Neural progenitor cell (in vitro differentiated cells): ENCODE measurements at regions not wholly inside any gene's neighbourhood (a gene's known extent, or its start where the extent isn't known, plus 50 kb on each side); places are given as distances from the start of the nearest gene placed in this dataset.

Source experiments
- DNase-seq: peaks from one replicate; pipeline ENCODE4 v3.0.0-alpha.2; 2016; ENCODE audit warnings: low spot score
- H2AFZ ChIP-seq: fragments of 200-600 bp; sonication (generic); replicated peaks from 2 replicates; pipeline ENCODE4 v1.6.1; 2016; ENCODE audit warnings: antibody characterized with exemption
- H3F3A ChIP-seq: fragments of 200-600 bp; sonication (generic); 2 replicates; pipeline ENCODE4 v1.6.1; 2016; ENCODE audit warnings: antibody characterized with exemption, low read depth
- H3K27ac ChIP-seq: fragments of 200-600 bp; sonication (generic); 2 replicates; pipeline ENCODE4 v1.5.1; 2016; ENCODE audit warnings: mild to moderate bottlenecking
- H3K27me3 ChIP-seq: fragments of 200-600 bp; sonication (generic); 2 replicates; pipeline ENCODE4 v1.6.1; 2016; ENCODE audit warnings: mild to moderate bottlenecking, moderate library complexity
- H3K36me3 ChIP-seq: fragments of 200-600 bp; sonication (generic); 2 replicates; pipeline ENCODE4 v1.5.1; 2016
- H3K4me1 ChIP-seq: fragments of 200-600 bp; sonication (generic); 2 replicates; pipeline ENCODE4 v1.6.1; 2016; ENCODE audit warnings: mixed run types
- H3K4me2 ChIP-seq: fragments of 200-600 bp; sonication (generic); 2 replicates; pipeline ENCODE4 v1.6.1; 2016
- H3K4me3 ChIP-seq: fragments of 200-600 bp; sonication (generic); 2 replicates; pipeline ENCODE4 v1.5.1; 2016
- H3K79me2 ChIP-seq: fragments of 200-600 bp; sonication (generic); 2 replicates; pipeline ENCODE4 v1.6.1; 2016; ENCODE audit warnings: low read depth
- H3K9ac ChIP-seq: fragments of 200-600 bp; sonication (generic); 2 replicates; pipeline ENCODE4 v1.6.1; 2016
- H3K9me3 ChIP-seq: fragments of 200-600 bp; sonication (generic); 2 replicates; pipeline ENCODE4 v1.5.1; 2016; ENCODE audit warnings: low read depth
- H4K20me1 ChIP-seq: fragments of 200-600 bp; sonication (generic); 2 replicates; pipeline ENCODE4 v1.6.1; 2016; ENCODE audit warnings: low read depth
- H3K27ac Mint-ChIP-seq: 3 replicates; pipeline ENCODE4 v1.8.0; 2021; ENCODE audit warnings: mixed read lengths
- H3K27me3 Mint-ChIP-seq: 2 replicates; pipeline ENCODE4 v1.8.0; 2022; ENCODE audit warnings: low read depth, mild to moderate bottlenecking, inconsistent platforms, moderate library complexity, mixed read lengths; ENCODE audit not compliant: insufficient read depth
- H3K36me3 Mint-ChIP-seq: 3 replicates; pipeline ENCODE4 v1.8.0; 2021; ENCODE audit warnings: mixed read lengths
- H3K4me1 Mint-ChIP-seq: 3 replicates; pipeline ENCODE4 v1.8.0; 2021; ENCODE audit warnings: mixed read lengths
- H3K4me3 Mint-ChIP-seq: 3 replicates; pipeline ENCODE4 v1.8.0; 2021; ENCODE audit warnings: mild to moderate bottlenecking, moderate library complexity, mixed read lengths
- H3K9me3 Mint-ChIP-seq: 3 replicates; pipeline ENCODE4 v1.8.0; 2020; ENCODE audit warnings: mixed read lengths
- EZH2 ChIP-seq: fragments of 200-600 bp; sonication (generic); IDR thresholded peaks from 2 replicates; pipeline ENCODE4 v1.6.1; 2017; ENCODE audit warnings: antibody characterized with exemption, mild to moderate bottlenecking, moderate library complexity
- EZH2phosphoT487 ChIP-seq: fragments of 200-600 bp; sonication (generic); IDR thresholded peaks from 2 replicates; pipeline ENCODE4 v1.6.1; 2017; ENCODE audit warnings: antibody characterized with exemption
- TF ChIP-seq, protein P1 (sequence below): fragments of 200-600 bp; sonication (generic); IDR thresholded peaks from 2 replicates; pipeline ENCODE4 v1.5.1; 2017; ENCODE audit warnings: antibody characterized with exemption, mild to moderate bottlenecking

DNA sequence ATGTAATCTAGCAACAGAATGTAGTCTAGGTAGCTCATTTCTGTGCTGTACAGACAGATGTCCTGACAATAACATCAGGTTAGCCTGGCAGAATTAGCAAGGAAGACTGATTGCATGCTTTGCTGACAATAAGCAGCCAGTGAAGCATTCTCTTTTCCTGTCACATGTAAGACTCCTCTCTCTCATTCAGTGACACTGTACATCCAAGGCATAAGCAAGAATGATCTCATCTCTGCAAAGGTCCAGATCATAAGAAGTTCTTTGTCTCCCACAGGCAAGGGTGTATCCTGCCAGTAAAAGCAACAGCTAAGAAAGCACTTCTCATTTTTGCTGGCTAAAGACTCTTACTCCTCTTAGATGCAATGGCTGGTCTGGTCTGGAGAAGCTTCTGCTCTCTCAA, 861.8 kb downstream of the TAF11L14 start:
- H3K4me1 Mint-ChIP-seq: no peaks in the 10 kb centered on the region

DNA sequence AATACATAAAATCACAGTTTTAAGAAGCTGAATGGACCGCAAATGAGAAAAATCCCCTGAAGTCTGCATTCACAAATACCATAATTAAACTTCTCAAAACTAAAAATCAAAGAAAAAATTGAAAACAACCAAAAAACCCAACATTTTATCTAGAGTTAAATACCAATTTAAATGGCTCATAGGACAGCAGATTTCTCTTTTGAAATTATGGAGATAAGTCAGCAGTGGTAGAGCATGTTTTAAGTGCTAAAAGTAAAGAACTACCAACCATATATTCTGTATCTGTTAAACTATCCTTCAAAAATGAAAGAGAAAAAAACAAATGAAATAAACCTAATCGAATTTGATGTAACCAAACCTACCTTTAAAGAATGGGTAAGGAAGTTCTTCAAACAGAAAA, 862.8 kb downstream of the TAF11L14 start:
- no peaks in the 10 kb centered on the region for H3K36me3 ChIP-seq
- no peaks in the 10 kb centered on the region for H3K27me3 Mint-ChIP-seq
- H3K79me2 ChIP-seq: no peaks in the 10 kb centered on the region

More for the DNA sequence above, 861.8 kb downstream of the TAF11L14 start:
- no peak overlapping the region for H3K4me3 ChIP-seq
- no peaks in the 10 kb centered on the region for H3F3A ChIP-seq
- H4K20me1 ChIP-seq: no peaks in the 10 kb centered on the region
- H3K4me2 ChIP-seq: no peak overlapping the region
- no peaks in the 10 kb centered on the region for H3K9me3 ChIP-seq
- H3K27me3 Mint-ChIP-seq: no peaks in the 10 kb centered on the region
- no peak overlapping the region for H2AFZ ChIP-seq
- TF ChIP-seq, protein P1, sequence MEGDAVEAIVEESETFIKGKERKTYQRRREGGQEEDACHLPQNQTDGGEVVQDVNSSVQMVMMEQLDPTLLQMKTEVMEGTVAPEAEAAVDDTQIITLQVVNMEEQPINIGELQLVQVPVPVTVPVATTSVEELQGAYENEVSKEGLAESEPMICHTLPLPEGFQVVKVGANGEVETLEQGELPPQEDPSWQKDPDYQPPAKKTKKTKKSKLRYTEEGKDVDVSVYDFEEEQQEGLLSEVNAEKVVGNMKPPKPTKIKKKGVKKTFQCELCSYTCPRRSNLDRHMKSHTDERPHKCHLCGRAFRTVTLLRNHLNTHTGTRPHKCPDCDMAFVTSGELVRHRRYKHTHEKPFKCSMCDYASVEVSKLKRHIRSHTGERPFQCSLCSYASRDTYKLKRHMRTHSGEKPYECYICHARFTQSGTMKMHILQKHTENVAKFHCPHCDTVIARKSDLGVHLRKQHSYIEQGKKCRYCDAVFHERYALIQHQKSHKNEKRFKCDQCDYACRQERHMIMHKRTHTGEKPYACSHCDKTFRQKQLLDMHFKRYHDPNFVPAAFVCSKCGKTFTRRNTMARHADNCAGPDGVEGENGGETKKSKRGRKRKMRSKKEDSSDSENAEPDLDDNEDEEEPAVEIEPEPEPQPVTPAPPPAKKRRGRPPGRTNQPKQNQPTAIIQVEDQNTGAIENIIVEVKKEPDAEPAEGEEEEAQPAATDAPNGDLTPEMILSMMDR: no peak
- no peak for TF ChIP-seq EZH2
- TF ChIP-seq EZH2phosphoT487: no peak
- no peaks in the 10 kb centered on the region for H3K36me3 Mint-ChIP-seq
- H3K27ac Mint-ChIP-seq: no peak overlapping the region
- H3K9ac ChIP-seq: no peak overlapping the region
- no peaks in the 10 kb centered on the region for H3K27me3 ChIP-seq
- peaks cover 17% of the 10 kb centered on the region for H3K9me3 Mint-ChIP-seq
- no peaks in the 10 kb centered on the region for H3K79me2 ChIP-seq
- DNase-seq: no peak
- H3K36me3 ChIP-seq: no peaks in the 10 kb centered on the region
- H3K4me3 Mint-ChIP-seq: no peak overlapping the region
- H3K27ac ChIP-seq: no peak overlapping the region
- H3K4me1 ChIP-seq: no peaks in the 10 kb centered on the region

DNA sequence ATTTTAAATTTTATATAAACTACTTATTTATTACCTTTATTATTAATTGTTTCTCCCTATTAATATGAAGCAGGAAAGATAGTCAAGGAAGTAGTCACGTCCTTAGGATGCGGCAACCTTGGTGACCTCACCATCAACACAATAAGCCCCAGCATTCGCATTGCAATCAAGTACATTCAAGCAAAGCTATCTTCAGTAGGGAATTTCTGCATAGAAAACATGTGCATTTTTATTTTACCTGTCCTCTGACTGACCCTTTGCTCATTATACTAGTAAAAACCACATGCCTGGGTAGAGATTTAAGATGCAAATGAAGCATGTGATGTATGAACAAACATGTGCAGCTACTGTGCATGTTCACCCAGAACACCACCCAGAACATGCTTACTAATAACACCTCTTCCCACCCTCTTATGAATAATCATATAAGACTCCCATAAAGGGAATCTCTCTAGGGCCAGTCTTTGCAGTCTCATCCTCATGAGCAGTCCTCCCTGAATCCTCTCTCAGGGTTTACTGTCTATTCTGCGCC, 869.6 kb downstream of the TAF11L14 start:
- Histone ChIP-seq H3K4me1 (no peaks in the 10 kb centered on the region), H4K20me1 (no peaks in the 10 kb centered on the region), H3F3A (no peaks in the 10 kb centered on the region), H2AFZ (no peak overlapping the region), H3K4me3 (no peak overlapping the region), H3K9me3 (no peaks in the 10 kb centered on the region), H3K4me2 (no peak overlapping the region), H3K27ac (no peak overlapping the region), H3K27me3 (no peaks in the 10 kb centered on the region), H3K9ac (no peak overlapping the region), H3K79me2 (no peaks in the 10 kb centered on the region), H3K36me3 (no peaks in the 10 kb centered on the region)
- TF ChIP-seq EZH2phosphoT487: no peak
- no peak for TF ChIP-seq EZH2
- TF ChIP-seq, protein P1: no peak
- no peaks in the 10 kb centered on the region for H3K36me3 Mint-ChIP-seq
- no peak for DNase-seq
- no peak overlapping the region for H3K4me3 Mint-ChIP-seq
- peaks cover 2% of the 10 kb centered on the region for H3K4me1 Mint-ChIP-seq
- peaks cover 3% of the 10 kb centered on the region for H3K27me3 Mint-ChIP-seq
- no peak overlapping the region for H3K27ac Mint-ChIP-seq
- H3K9me3 Mint-ChIP-seq: no peaks in the 10 kb centered on the region

More for the DNA sequence above, 862.8 kb downstream of the TAF11L14 start:
- Mint-ChIP-seq H3K27ac (no peak overlapping the region), H3K4me1 (no peaks in the 10 kb centered on the region), H3K9me3 (peaks cover 17% of the 10 kb centered on the region), H3K4me3 (no peak overlapping the region), H3K36me3 (no peaks in the 10 kb centered on the region)
- TF ChIP-seq EZH2: no peak
- TF ChIP-seq, protein P1: no peak
- no peak for TF ChIP-seq EZH2phosphoT487
- Histone ChIP-seq H3K9me3 (no peaks in the 10 kb centered on the region), H3K9ac (no peak overlapping the region), H3F3A (no peaks in the 10 kb centered on the region), H3K27me3 (no peaks in the 10 kb centered on the region), H3K4me3 (no peak overlapping the region), H3K27ac (no peak overlapping the region), H4K20me1 (no peaks in the 10 kb centered on the region), H3K4me1 (no peaks in the 10 kb centered on the region), H3K4me2 (no peak overlapping the region), H2AFZ (no peak overlapping the region)
- DNase-seq: no peak
